G401 (cell line): ENCODE measurements at regions not wholly inside any gene's neighbourhood (a gene's known extent, or its start where the extent isn't known, plus 50 kb on each side); places are given as distances from the start of the nearest gene placed in this dataset.

ENCODE experiments used
- DNase-seq: peaks from one replicate; pipeline ENCODE4 v3.0.0-alpha.2; 2015; ENCODE audit warnings: low spot score
- in situ Hi-C: cut with HindIII; loops from 2 replicates; pipeline ENCODE4 v1.10.0; 2016; ENCODE audit warnings: low sequenced_read_pairs, mixed read lengths

DNA sequence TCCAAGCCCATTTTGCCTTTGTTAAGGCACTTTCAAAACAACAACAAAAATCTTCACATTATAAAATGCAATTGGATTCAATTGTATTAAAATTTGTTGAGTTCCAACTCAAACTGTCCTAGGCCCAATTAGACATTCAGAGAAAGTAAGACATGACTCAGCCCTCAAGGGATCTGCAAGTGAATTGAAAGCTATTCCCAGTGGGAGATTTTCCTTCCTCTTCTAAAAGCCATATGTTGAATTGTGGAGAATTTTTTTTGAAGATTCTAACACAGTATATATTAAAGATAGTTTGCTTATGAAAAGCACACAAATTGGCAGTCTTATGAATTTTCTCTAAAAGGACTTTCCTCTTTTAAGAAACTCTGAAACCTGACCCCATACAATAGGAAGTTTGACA is 268.0 kb upstream of the PARD3B start:
- no peak for DNase-seq
- in situ Hi-C loops, result no loop called here

DNA sequence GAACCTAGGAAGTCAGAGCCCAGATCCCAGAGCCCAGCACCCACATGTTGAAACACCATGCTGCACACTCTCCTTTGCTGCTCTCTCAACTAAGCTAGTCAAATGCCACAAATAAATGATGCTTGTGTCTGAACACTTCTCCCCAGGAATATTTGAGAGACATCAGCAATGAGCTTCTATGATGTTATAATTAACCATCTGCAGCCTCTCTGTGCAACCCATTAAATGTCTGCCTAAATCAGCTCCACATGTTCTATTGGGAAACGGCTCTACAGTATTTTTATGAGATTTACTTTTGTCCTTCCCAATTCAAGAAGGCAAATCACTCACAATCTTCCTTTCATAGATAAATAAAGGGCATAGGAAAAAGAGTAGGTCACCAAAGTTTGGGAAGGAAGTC is 266.8 kb upstream of the PARD3B start:
- no peak for DNase-seq
- in situ Hi-C loops, result no loop called here

DNA sequence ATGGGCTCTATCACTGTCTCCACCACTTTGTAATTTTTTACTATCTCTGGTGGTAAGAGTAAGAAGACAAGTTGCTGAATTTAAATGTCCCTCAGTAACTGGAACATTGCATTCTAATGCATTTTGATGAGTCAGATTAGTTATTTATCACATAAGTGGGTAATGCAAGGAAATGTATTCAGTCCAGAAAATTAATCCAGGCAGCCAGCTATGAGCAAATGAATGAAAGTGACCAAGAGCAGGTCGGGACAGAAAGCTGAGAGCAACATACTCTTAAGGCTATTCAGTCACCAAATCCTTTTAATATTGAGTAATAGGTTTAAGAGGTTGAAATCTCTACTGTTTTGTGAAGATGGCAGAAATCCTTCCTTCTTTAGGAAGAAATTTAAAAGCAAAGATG is 265.5 kb upstream of the PARD3B start:
- in situ Hi-C loops, result no loop called here
- no peak for DNase-seq

DNA sequence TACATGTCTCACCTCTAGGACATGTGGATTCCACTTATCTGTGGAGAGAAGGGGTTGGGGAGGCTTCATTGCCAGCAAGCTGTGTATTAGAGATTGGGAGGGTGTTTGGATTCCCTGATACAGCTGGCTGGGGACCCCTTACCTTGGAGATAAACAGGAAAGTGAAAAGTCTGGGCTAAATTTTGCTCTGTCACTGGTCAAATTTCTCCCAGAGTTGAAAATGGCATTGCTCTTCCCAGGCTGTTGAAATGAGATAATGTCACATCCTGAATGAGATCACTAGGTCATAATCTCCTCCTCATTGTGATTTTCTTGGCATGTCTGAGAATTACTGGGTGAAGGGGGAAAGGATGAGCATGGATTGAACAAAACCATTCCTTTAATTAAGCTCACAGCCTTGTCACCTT is 265.0 kb upstream of the PARD3B start:
- DNase-seq, result no peak
- in situ Hi-C loops, result no loop called here

DNA sequence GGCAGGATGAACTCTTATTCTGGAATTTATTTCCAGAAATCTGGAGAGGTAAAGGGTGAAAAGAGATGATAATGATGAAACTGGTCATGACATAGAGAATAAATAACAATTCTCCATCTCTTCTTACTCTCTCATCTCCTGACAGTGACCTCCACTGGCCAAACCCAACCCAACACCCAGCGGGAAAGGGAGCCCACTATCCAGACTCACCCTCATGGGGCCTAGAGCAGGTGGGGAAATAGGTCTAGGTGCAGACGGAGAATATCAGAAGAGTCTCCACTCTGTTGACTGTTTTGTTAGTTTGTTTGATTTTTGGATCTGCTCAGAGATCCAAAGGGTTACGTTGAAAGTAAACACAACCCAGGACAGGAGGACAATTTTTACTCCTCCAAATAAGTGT is 263.2 kb upstream of the PARD3B start:
- DNase-seq, result no peak
- in situ Hi-C loops, result no loop called here

DNA sequence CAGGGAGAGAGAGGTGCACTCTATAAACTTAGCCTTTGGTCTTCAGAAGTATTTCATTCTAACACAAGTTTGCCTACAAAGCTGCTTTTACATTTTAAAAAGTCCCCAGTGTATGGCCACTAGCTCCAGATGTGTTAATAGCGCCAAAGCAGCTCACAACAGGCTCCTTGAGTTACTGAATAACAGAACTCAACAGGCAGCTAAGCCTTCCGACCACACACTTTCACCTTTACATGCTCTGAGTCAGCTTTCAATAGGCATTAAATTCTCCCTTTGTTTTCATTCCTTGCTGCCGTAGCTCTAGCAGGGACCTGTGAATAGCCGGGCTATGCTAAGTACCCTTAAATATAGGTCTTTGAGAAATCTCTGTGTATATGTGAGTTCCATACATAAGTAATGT is 262.8 kb upstream of the PARD3B start:
- in situ Hi-C loops, result no loop called here
- DNase-seq, result no peak

DNA sequence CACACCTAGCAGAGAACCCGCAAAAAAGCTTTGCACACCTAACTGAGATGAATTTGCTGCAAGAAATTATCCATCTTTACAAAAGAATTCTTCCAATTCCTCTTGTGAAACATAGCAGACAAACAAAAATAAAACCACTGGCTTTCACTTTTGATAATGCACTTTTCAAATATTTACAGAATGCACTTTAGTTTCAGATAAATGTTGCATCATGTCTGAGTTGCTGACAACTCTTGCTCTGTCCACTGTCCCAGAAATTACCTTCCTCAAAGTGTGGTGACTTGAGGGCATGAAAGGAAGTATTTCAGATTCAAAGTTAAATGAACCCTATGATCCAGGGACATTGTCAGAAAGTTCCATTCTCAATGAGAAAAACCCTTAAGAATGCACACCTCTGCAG is 256.2 kb upstream of the PARD3B start:
- DNase-seq, result no peak
- in situ Hi-C loops, result no loop called here

DNA sequence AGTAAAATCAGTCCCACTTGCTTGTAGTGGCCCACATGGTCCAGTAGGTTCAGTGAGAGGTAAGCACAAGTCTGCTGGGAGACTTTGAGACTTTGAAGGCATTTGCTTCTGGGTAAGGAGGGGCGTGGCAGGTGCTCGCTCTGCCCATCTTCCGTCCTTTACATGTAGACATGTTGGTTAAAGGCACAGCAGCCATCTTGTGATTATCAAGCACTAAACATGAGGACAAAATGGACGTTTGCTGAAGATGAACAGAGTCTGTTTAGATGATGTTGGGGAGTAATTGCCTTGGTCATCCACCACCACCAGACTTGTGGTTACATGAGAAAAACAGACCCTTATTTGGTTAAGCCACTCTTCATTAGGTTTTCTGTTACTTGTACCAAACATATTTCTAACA is 252.8 kb upstream of the PARD3B start:
- no peak for DNase-seq
- in situ Hi-C loops, result no loop called here

DNA sequence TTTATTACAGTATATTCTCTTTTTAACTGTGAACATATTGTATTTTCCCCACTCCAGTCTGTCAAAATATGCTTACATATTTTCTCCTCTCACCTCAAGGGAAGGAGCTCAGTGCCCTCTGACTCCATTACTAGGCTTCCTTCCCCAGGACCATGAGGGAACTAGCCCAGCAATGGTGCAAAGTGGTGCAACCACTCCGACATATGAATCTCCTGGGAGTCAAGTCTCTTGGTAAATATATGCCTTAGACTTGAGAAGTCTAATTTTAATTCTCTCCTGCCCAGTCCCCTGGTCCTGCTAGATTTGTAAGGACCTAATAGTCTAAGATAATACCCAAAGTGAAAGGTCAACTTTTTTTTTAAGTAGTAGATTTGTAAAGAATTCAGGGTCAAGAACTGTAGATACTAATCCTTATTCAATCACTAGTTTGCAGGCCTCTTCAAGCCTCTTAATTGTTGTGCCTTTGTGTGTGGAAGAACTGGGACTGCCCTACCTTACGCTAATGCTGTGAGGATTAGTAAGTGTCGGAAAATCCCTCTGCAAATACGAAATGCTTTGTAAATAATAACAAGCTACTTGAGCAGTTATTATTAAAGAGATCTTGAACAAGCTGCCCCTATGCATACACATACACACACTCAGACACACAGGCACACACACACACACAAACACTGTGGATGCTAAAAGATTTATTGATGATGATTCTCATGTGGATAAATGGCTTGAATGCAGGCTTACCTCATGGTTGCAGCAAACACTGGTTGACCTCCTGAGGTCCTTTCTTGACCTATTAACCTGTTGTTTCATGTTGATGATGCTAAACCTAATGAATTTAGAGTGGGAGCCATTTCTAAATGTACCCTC is 251.2 kb upstream of the PARD3B start:
- DNase-seq, result no peak
- in situ Hi-C loops, result no loop called here

DNA sequence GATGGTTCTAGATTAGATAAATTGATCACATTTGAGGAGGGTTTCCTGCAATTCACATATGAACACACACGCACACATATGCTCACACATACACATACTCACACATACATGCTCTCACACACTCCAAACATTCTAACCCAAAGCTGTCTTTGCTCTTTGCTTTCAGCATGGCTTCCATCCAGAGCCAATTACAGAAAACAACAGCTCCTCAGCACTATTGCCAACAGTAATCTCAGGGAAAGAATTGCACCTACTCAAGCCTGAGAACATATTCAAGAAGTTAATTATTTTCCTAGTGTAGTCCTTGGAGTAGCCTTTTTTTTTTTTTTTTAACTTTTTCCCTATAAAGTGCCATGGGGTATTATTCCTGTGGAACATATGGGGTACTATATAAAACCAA is 246.9 kb upstream of the PARD3B start:
- in situ Hi-C loops, result no loop called here
- DNase-seq, result no peak

DNA sequence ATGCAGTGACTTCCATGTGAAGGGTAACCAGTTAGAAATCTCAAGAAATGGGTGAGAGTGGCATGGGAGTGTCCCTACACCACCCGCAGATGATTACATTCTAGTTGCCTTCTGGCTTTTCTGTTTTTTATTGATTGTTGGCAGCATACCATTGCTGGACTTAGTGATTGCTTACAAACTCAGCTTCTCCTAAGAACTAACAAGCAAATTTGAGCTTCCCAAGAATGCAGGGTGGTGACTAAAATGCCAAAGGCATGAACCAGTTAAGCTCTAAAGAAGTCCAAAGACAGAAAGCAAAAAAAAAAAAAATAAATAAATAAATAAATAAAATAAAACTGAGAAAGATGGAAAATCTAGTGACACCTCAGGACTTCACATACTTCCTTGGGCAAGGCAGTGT is 245.5 kb upstream of the PARD3B start:
- in situ Hi-C loops, result no loop called here
- DNase-seq, result no peak

DNA sequence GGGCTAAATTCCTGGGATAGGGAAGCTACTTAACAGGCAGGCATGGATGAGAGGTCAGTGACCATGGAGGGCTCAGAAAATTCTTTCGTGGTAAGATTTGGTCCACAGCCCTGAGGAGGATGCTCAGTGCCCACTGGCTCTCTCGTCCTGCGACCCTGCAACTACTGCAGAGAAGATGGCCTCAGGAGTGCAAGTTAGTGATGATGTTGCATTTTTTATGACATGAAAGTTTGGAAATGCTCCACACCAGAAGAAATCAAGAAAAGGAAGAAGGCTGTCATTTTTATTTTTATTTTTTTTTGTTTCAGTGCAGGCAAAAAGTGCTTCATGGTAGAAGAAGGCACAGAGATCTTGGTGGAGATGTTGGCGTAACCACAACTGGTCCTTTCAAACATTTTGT is 238.6 kb upstream of the PARD3B start:
- no peak for DNase-seq
- in situ Hi-C loops, result no loop called here

DNA sequence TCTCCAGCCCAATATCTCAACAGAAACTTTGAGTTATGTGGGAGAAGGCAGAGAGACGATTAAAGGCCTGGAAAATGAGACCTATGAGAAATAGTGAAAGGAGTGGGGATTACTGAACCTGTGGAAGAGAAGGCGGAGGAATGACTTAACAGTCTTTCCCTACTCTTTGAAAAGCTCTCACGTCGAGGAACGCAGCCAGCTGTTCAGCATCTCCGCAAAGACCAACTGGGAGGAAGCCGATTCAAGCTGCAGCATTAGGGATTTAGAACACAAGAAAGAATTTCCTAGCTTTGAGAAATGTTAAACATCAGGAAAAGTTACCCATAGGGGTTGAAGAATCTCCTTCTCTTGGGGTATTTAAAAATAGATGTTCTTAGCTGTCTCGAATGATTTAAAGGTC is 233.2 kb upstream of the PARD3B start:
- no peak for DNase-seq
- in situ Hi-C loops, result no loop called here

DNA sequence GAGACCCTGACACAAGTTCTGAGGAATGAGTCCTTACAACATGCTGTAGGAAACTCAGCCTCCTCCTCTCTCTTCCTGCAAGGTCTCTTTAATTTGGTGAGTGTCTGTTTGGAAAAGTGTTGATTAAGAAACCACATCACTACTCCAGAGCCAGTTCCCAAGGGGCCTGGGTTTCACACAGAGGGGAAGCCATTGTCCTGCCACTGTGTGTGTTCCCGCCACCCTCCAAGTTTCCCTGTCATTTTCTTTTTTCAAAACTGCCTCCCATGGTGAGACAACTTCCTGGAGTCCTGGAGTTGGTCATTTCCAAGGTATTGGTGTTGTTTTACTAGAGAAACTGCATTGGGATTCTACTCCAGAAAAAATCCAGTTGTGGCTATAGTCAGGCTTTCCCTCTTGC is 232.0 kb upstream of the PARD3B start:
- no peak for DNase-seq
- in situ Hi-C loops, result no loop called here

DNA sequence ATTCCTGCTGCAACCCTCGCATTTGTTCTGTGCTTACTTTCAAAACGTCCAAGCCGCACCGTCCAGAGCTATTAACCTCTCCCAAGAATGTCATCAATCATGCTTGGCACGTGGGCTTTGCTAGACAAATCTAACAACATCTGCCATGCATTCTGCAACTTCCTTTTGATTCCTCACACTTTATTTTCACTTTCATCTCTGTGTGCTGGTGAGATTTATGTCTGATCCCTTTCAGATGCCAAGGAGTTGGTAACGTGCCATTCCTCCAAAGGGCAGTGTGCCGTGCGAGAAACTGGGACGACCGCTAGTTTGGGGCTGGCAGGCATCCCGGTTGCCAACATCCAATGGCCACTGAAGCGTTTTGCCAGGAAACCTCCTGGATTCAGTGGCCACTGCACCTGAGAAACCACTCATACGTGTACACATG is 230.0 kb upstream of the PARD3B start:
- peak; percentile 75 for DNase-seq
- in situ Hi-C loops, result no loop called here

DNA sequence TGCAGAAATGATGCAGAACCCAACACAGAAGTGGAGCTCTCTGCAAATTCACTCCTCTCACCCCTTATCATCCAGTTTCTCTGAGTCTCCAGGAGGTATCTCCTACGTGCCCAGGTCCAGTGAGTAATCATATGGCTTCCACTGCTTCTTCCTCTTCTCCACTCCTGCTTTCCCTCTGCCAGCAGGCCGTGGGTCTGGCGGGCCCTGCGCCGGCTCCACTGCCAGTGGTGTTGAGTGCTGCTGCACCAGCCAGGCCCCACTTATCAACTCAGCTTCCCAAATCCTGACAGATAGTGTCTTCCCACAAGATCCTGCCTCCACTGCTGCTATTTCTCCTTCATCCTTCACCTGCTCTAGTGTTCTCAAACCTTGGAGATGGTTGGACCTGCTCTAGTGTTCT is 227.6 kb upstream of the PARD3B start:
- DNase-seq, result no peak

DNA sequence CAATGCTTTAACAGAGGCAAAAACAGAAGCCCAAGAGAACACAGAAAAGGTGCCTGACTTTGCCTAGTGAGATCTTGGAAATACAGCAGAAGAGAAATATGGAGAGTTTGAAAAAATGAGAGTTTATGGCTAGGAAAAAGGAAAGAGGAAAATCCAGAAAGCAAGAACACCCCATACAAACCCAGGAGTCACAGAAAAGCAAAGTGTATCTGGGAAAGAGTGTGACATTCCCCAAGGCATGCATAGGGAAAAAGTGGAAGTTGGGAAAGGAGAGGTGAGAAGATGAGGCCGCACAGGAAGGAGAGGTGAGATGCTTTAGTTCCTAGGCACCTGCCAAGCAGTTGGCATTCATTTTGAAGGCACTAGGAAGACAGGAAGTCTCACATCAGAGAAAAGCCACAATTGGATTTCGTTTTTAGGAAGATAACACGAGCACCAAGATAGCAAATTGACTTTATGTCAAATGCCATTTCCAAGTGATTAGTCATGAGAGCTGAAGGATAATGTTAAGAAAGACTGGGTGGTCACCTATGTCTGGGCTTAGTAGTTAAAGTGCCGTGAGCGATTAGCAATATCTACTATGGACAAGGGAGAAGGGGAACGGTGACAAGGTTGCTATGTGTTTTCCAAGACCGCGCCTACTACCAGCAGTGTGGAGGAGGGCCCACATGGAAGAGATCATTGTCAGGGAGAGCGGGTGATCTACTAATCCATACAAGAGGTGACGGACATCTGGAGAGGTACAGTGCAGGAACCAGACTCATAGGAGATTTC is 224.1 kb upstream of the PARD3B start:
- no peak for DNase-seq
- in situ Hi-C loops, result no loop called here

More for the DNA sequence above, 227.6 kb upstream of the PARD3B start:
- in situ Hi-C loops, result no loop called here

DNA sequence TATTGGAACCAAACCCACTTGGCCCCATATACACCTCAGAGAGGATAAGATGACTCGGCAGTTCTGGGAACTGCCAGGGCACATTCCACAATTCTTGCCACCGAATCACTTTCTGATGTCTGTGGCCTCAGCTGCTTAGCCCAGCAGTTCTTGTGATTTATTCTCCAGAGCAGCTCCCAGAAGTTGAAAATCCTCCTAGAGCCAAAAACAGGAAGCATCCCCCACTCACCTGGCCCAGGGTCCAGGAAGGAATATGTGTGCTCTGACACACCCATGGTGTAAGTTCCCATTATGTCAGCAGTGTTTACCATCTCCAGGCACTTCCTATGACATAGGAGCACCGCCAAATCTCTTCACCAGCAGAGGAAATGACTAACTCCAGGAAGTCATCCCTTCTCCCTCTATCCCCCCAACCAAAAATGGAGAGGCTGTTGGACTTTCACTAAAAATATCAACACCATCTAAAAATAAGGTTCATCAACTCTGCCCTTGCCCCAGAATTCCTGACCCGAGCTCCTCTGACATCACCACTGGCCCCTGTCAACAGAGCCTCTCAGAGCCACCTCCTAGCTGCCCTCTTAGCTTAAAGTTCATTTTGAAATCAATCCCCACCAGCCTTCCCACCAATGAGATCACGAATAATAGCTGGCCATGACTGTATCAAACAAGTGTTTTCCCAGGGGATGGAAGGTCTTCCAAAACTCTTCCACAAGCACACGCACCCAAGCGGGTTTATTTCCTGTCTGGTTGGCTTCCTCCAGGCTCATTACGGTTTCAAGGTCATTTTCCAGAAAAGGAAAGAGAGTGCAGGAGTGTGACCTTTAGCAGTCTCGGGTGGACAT is 223.1 kb upstream of the PARD3B start:
- no peak for DNase-seq
- in situ Hi-C loops, result no loop called here

DNA sequence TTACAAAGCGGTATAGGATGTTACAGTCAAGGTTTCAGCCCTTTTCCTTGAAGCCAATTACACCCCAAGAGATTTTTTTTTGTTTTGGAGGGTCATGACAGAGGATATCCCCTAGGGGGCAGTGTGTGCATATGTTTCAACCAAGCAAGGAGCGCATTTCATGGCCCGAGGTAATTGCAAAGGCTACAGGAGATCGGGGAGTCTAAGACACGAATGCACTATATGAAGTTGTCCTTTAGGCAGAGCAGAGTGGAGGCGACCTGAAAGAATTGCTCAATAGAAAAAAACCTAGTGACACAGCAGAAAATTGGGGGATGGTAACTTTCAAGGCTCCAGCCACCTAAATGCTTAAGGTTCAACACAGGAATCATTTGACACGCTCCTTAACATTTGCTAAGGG is 219.8 kb upstream of the PARD3B start:
- in situ Hi-C loops, result no loop called here
- DNase-seq, result peak; percentile 62

DNA sequence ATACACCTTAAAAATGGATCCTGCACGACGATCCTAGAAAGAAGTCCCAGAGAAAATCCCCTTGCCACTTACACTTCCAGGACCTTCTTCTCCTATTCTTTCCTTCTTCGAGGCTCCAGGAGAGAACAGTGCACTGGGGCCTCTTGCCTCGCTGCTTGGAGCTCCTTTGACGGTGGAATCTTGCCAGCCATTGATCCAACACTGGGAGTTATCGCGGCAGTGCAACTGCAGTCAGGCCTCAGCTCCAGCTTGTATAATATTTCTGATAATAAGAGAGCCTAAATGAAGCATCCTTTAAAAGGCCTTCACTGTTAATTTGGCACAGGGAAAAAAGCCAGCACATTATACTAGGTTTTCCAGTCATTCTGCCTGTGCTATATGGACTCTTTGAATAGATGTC is 216.9 kb upstream of the PARD3B start:
- no peak for DNase-seq
- in situ Hi-C loops, result no loop called here
